UCSD-AML1 (cell line): ENCODE measurements at regions not wholly inside any gene's neighbourhood (a gene's known extent, or its start where the extent isn't known, plus 50 kb on each side); places are given as distances from the start of the nearest gene placed in this dataset.

Experiments
- DNase-seq: peaks from one replicate; lab custom pipeline; 2025; ENCODE audit not compliant: unreplicated experiment; lab: John Stamatoyannopoulos, UW

DNA sequence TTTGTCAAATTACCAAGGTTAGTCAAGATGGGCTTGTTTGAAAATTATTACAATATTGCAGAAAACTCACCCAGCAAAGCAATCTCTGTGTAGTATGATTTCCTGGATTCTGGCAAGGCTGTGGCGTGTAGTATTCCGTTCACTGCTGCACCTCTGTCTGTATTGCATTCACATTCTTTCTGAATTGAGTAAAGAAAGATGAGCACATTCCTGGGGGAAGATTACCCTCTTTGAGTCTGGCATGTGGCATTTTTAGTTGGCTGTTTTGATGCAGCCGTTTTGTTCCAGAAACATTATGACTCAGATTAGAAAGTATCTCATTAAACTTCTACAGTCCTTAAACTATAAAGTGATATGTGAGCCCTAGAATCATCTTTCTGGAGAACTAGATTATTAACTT, 197.7 kb downstream of the TENT4A start:
- no peak for DNase-seq

DNA sequence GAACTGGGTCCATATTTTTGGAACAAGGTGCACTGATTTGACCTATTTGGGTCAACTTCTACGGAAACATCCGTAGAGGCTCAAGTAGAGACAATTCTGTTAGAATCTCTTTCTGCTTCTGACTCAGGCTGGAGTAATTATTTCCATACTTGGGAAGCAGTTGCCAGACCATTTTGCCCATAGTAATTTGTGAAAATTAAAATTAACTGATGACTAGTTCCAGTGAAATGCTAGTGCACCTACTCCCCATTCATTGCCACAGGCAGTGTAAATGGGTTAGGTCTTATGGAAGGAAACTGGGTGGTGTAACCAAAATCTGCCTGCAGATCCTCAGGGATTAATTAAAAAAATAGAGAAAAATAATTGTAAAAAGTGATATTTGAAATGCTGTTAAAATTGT, 201.1 kb downstream of the TENT4A start:
- DNase-seq, result no peak

DNA sequence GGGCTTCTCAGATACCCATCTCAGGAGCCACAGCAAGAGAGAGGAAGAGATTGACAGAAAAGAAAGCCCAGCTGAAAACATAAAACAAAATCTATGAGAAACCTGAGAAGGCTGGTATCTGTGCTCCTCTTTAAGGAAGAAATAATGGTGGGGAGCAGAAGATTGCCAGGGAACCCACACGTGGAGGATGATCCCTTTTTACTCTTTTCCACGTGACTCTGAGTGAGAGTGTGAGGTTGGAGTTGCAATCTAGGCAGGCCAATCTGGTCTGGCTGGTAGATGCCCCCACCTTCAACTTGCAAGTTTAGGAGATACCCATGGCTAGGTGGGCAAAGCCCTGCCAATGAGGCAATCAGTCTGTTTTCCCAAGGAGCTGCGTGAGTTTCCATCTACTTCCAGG, 202.3 kb downstream of the TENT4A start:
- DNase-seq, result no peak

DNA sequence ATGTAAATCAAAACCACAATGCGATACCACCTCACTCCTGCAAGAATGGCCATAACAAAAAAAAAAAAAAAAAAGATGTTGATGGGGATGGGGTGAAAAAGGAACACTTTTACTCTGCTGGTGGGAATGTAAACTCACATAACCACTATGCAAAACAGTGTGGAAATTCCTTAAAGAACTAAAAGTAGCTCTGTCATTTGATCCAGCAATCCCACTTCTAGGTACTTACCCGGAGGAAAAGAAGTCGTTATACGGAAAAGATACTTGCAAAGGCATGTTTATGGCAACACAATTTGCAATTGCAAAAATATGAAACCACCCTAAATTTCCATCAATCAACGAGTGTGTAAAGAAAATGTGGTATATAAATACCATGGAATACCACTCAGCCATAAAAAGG, 205.0 kb downstream of the TENT4A start:
- DNase-seq, result no peak

DNA sequence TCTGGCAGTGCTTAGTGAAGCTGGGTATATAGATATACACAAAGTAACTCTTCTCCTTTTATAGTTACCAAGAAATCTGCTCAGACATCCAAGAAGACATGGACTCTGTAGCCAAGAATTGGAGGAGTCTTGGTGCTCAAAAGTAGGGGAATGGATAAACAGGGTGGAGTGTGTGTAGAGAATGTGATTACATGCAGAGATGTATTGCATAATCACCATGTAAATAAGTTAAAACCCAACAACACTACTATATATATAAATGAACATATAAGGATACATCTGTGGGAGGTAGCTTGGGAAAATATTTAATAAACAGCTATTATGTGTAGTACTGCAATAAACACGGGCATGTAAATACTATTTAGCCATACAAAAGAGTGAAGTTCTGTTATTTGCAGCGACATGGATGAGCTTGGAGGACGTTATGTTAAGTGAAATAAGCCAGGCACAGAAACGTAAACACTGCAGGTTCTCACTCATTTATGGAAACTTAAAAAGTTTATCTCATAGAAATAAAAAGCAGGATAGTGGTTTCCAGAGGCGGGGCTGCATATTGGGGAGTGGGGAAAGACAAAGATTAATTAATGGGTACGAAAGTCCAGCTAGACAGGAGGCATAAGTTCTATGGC, 207.5 kb downstream of the TENT4A start:
- DNase-seq, result no peak

DNA sequence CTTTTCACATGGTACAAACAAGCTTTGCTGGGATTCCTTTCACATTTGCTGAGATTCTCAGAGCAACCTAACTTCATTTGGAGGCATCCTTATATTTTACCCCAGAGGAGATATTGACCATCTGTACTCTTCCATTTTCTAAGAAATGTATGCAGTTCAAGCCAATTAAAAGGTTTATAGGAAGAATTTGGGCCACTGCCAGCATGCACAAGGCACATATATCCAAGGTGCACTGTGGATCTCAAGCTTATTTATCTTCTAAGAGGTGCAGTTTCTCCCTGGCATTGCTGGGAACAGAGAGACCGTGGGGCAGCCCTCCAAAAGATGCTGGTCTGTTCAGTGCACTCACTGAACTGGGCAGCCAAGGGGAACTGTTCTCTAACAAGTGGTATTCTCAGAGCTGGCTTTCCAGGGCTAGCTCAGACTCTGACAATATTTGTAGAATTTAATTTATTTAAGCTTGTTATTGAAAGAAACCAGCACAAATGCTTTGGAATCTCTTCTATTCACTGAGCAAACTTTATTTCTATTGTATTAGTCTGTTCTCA, 213.3 kb downstream of the TENT4A start:
- DNase-seq, result no peak

DNA sequence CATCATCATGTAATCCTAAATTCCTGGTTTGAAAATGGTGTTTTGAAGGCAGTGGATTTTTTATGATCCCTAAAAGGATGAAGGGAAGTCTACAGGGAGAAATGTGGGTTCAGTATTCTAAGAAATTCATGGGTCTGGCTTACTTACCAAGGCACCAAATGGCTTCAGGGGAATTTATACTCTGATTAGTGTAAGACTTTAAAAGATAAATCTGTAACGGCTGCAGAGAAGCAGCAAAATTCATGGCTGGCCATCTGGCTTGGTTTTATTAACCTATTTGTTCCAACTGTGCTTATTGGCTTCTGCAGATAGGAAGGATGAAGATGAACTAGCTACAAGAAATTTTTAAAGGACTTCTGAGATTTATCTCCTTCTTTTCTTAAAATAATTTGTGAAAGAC, 222.8 kb downstream of the TENT4A start:
- no peak for DNase-seq

DNA sequence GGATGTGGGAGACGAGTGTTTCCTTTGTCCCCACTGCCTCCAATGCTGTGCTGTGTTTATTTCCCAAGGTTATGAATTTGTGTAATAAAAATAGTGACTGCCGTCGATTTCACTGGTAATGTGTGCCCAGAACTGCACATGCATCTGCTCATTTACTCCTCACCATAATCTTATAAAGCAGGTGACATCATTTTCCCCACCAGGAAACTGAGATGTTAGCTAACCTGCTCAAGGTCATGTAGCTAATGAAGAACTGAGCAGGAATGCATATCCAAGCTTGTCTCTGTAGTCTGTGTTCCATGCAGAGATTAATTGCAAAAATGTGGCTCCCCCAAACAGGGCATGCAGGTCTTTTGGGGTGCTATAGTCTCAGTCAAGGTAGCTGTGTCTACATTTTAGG, 224.4 kb downstream of the TENT4A start:
- no peak for DNase-seq

DNA sequence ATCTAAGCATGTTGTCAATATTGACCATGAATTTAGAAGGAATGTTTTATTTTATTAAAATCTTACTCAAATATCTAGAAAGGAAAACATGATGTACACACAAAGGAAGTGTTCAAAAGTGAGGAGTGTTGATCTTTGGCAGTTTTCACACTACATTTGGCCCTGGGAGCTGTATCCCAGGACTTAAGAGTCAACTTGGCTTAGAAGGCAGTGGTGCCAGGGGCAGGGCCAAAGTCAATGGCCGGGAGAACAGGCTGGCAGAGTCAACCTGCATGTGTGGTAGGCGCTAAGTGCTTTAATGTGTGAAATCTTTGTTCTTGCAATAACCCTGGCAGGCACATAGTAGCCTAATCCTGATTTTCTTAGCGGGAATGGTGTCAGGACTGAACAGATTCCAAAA, 228.4 kb downstream of the TENT4A start:
- DNase-seq, result no peak

DNA sequence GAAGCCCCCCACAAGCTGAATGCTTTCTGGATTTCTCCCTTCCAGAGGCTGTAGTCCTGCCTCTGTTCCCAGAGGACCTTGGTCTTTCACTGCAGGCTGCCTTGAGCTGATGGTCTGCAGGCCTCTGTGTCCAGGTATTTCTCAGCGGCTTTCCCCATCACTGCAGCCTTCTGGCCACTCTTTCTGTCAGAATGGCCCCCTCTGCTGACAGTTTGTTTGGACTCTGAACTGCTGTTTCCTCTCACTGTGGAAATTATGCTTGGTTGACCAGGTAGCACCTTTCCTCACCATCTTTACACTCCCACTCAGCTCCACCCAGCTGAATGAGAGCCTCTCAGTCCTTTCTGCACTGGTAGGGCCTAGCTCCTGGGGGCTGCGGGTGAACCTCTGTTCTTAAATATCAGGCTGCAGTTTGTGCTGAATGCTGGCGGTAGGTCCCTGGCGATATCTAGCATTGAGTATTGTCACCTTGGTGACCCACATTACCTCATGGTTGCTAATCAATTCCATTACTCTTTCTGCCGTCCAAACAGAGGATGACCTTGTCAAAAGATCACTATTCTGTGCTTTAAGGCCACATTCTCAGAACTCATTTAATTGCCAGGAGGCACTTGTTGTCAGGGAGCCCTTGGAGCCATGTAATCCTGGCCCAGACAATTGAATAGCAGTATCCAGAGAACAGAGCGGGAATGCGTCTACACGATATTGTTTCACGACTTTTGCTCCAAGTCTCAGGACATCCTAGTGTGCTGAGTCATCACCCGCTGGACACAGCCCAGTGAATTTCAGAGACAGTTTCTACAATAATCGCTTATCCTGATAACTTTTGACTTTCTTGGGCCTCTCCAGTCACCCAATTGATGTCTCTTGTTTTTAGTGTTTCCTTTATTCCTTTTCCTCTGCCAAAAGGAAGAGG, 230.2 kb downstream of the TENT4A start:
- DNase-seq, result no peak

DNA sequence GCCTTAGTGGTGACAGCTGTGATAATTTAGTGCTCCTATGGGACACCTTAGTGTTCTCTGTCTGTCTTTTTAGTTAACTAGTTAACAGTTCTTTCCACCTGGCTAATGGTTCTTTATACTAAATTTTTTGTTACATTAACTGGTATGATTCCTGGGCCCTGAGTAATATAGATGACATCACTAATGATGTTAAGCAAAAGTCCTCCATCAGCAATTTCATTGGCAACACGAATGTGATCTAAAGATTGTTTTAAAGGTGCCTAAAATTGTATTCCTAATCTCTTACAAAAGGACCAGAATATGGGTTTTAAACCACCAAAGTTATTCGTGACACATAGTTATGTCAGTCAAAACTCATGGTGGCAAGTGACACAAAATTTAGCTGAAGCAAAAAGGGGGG, 235.3 kb downstream of the TENT4A start:
- DNase-seq, result no peak

DNA sequence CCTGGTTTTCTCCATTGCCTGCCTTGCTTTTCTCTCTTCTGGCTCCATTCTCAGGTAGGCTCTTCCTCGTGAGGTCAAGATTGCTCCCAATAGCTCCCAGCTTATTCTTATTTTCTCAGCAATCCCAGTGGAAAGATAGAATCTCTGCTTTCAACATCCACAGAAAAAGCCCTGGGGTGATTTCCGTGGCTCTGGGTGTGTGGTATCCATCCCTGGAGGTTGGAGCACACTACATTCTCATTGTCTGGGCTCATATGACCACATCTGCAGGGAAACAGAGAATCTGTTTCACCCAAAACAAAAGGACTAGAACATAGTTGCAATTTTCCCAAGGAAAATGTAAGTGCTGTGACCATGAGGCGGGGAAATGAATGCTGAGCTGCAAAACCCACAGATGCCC, 236.0 kb downstream of the TENT4A start:
- no peak for DNase-seq

DNA sequence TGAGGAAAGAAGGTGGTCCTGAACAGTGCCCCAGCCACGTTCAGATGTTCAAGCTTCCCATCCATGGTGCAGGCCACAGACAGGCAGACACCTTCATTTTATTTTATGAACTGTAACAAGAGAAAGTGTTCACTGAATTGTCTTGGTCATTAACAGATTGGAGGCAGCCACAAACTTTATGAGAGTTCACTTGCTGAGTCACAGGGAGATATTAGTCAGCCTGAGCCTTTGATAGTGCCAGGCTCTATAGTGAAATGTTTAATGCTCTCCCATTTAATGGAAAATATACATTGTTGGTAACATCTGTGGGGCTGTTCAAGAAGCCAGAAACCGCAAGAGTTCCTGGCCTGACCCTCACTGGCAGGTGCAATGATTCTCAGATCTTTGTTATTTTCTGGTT, 237.0 kb downstream of the TENT4A start:
- DNase-seq, result no peak

DNA sequence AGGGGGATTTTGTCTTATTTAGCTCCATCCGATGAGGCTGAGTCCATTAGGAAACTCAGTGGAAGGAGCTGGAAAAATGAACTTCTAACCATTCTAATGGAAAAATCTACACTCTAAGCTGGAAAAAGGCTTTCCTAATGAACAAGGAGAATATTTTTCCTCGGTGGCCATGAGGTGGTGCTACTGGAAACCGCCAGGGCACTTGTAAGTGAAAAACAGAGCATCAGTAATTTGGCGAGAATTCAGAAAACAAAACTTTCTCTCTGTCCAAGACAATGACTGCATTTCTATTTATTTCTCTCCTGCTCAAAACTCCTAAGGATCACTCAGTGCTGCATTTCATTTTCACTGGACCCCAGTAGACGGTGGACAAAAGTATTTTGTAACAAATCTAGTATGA, 237.6 kb downstream of the TENT4A start:
- no peak for DNase-seq

DNA sequence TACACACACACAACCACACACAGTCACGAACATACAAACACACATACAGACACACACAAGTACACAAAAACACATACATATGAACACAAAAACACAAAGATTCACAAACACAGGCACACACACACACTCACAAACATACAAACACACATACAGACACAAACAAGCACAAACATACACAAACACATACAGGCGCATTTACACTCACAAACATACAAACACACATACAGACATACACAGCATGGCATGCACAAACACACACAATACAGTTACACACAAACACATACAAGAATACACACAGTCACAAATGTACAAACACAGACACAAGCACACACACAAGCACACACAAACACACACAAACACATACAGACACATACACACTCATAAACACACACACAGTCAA, 247.9 kb downstream of the TENT4A start:
- no peak for DNase-seq

DNA sequence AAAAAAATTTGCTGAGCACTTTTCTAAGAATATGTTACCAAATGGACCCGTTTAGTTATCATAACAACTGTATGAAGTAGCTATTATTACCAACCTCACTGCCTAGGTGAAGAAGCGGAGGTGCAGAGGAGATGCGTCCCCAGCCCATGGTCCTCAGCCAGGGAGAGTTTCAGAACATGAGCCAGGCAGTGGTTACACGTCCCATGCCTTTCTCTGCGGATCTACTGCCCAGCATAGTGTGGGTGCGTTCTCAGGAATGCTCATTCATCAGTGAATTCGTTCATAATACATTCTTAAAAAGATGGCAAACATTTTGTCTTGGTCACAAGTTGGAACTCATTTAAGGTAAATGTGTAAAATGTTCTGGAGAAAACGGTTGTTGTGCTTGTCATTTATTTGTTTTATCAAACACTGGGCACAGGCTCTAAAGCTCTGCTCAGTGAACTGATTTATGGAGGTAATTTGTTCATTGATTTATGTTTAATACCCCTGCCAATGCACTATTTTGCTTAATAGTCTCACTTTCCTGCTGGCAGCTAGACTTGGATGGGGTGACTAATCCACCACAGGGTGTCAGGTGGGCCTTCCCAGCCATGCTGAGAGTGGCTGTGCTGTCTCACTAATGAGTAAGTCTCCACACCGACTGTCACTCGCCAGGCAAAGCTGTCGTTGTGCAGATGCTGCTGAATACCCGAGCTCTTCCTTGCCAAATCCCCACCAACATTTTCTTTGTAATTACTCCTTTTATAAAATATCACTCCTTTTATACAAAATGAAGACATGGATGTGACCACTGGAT, 248.8 kb downstream of the TENT4A start:
- DNase-seq, result no peak

DNA sequence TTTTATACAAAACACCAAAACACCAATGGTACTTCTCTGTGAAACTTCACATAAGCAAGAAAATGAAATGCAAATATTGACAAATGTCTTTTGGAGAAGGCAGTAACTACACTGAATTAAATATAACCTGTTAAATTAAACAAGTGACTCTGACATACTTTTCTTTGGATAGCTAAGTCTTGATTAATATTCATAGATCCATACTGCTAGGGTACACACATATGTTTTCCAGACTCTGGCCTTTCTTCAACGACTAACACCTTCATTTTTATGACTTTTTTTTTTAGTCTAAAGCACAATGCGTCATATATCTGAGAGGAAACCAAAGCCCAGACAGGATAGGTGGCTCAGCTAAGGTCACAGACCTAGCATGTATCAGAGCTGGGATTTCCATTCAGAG, 263.7 kb downstream of the TENT4A start:
- DNase-seq, result no peak

DNA sequence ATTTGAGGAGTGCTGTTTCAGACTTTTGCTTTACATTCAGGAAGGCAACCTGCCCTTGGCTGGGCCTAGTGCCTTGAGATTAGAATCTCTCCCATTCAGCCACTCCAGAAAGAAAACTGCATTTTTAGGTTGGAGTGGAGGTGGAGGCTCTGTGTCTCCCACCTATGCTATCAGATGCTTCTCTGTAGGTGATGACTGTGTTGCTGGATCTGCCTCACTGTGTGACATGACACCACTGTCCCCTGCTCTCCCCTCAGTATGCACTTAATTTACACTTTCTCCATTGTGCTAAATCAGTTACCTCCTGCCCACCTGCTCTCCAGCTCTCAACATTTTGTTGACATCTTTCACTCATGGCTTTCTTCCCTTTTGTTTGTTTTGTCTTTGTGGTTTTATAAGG, 265.8 kb downstream of the TENT4A start:
- DNase-seq, result no peak

DNA sequence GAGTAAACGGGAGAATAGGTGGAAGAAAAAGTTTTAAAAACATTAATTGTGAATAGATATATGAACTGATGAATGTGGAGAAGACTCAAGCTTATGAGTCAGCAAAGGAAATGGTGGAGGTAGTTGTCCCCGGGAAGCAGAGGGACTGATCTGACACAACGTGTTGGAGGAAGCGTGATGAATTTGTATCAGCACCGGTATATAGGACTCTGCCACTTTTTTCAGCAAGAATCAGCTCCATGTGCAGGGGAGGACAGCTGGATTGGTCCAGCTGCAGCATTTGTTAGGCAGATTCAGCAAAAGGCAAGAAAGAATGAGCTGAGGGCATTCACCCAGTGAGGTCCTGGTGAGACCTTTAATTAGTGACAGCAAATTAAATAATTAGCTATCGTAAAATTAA, 276.0 kb downstream of the TENT4A start:
- DNase-seq, result no peak

DNA sequence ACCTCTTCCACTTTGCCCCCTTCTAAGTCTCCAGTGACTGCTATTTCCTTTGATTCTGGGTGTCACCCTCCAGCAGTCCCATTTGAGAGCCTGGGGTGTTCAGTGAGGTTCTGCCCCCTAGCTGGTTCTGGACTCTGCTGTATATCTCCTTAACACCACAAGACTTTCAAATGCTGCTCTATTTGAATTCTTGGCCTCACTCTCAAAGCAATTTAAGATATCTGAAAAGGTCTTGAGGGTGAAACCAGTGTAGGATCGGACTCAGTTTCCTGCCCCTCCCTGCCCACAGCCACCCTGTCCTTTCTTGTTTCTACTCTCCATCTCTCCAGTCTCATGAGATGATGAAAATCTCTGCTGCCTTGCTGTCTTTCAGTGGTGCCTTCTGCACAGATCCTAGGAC, 280.9 kb downstream of the TENT4A start:
- no peak for DNase-seq

DNA sequence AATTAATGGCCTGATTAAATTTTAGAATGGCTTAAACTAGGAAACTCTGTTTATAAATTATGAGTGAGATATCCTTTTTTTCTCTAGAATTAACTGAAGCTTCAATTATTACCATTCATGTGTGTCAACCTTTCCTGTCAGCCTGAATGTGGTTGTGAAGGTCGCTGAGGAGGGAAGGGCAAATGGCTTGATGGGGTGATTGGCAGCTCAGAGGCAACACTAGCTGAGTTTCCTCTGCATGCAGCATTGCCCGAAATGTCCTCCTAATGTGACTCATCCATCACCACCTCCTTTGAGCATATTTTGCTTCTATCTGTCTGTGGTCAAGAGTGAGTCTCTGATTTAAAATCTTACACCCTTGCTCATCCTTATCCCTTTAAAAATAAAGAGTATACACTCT, 281.9 kb downstream of the TENT4A start:
- DNase-seq, result no peak

DNA sequence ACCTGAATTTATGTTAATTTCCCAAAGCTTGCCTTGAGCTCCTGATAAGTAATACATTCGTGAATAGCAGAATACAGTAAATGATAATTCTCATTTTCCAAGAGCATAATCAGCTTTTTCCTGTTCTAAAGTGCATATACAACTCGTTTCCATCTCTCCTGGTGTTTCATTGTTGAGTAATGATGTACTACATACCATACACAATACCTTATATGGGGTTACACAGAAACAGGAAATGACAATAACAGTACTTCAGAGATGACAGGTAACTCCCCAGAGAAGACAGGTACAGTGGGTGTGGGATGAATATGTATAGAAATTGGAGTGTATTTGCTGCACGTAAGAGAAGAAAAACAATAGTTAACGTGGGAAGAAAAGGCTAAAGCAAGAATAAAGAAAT, 287.1 kb downstream of the TENT4A start:
- no peak for DNase-seq
